Ishikawa (cell line): ENCODE measurements at regions not wholly inside any gene's neighbourhood (a gene's known extent, or its start where the extent isn't known, plus 50 kb on each side); places are given as distances from the start of the nearest gene placed in this dataset.

ENCODE experiments used
- CEBPB ChIP-seq: IDR thresholded peaks from 2 replicates; pipeline ENCODE4 v1.6.1; 2012
- CREB1 ChIP-seq: IDR thresholded peaks from 2 replicates; pipeline ENCODE4 v1.6.1; 2012; ENCODE audit warnings: low read depth
- EGR1 ChIP-seq: IDR thresholded peaks from 2 replicates; pipeline ENCODE4 v1.6.1; 2012
- EP300 ChIP-seq: IDR thresholded peaks from 2 replicates; pipeline ENCODE4 v1.6.1; 2012; ENCODE audit warnings: borderline replicate concordance
- FOXM1 ChIP-seq: IDR thresholded peaks from 2 replicates; pipeline ENCODE4 v1.6.1; 2012; ENCODE audit warnings: low read depth, borderline replicate concordance
- NFIC ChIP-seq: IDR thresholded peaks from 2 replicates; pipeline ENCODE4 v1.6.1; 2012
- RAD21 ChIP-seq: IDR thresholded peaks from 2 replicates; pipeline ENCODE4 v1.6.1; 2012; ENCODE audit warnings: low read depth
- TAF1 ChIP-seq: IDR thresholded peaks from 2 replicates; pipeline ENCODE4 v1.6.1; 2012; ENCODE audit warnings: low read depth, mild to moderate bottlenecking
- TCF12 ChIP-seq: IDR thresholded peaks from 2 replicates; pipeline ENCODE4 v1.6.1; 2012; ENCODE audit warnings: low read depth
- TEAD4 ChIP-seq: IDR thresholded peaks from 2 replicates; pipeline ENCODE4 v1.6.1; 2012
- YY1 ChIP-seq: IDR thresholded peaks from 2 replicates; pipeline ENCODE4 v1.6.1; 2012; ENCODE audit warnings: low read depth
- ZBTB7A ChIP-seq: IDR thresholded peaks from 2 replicates; pipeline ENCODE4 v1.6.1; 2012; ENCODE audit warnings: low read depth
- TF ChIP-seq, protein P1 (sequence below): IDR thresholded peaks from 2 replicates; pipeline ENCODE4 v1.6.1; 2012; ENCODE audit warnings: low read depth, mild to moderate bottlenecking
- TF ChIP-seq, protein P2 (sequence below): IDR thresholded peaks from 2 replicates; pipeline ENCODE4 v1.6.1; 2012
- TF ChIP-seq, protein P3 (sequence below): IDR thresholded peaks from 2 replicates; pipeline ENCODE4 v1.6.1; 2012

DNA sequence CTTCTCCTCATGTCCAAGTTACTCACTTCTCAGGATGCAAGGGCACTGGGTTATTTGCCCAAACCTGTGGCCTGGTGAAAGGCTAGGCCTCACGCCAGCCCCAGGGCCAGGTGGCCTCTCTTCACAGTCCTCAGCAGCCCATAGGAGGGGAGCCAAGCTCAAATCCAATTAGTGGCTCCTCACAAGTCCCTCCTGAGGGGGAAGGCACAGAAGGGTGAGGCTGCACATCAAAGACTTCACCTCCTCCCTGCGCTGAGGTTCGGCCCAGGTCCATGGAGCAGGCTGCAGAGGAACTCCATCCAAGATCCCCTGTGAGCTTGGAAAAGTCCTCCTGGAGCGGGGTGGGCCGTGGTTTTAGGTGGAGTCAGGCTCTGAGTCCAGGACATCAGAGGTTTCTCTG, 320.0 kb downstream of the FOXL1 start:
- TF ChIP-seq TCF12 (no peak), CREB1 (no peak), RAD21 (no peak), ZBTB7A (no peak), YY1 (no peak), EP300 (no peak), CEBPB (no peak), TEAD4 (no peak), TAF1 (no peak), EGR1 (no peak), NFIC (no peak), FOXM1 (no peak)
- TF ChIP-seq, protein P1, sequence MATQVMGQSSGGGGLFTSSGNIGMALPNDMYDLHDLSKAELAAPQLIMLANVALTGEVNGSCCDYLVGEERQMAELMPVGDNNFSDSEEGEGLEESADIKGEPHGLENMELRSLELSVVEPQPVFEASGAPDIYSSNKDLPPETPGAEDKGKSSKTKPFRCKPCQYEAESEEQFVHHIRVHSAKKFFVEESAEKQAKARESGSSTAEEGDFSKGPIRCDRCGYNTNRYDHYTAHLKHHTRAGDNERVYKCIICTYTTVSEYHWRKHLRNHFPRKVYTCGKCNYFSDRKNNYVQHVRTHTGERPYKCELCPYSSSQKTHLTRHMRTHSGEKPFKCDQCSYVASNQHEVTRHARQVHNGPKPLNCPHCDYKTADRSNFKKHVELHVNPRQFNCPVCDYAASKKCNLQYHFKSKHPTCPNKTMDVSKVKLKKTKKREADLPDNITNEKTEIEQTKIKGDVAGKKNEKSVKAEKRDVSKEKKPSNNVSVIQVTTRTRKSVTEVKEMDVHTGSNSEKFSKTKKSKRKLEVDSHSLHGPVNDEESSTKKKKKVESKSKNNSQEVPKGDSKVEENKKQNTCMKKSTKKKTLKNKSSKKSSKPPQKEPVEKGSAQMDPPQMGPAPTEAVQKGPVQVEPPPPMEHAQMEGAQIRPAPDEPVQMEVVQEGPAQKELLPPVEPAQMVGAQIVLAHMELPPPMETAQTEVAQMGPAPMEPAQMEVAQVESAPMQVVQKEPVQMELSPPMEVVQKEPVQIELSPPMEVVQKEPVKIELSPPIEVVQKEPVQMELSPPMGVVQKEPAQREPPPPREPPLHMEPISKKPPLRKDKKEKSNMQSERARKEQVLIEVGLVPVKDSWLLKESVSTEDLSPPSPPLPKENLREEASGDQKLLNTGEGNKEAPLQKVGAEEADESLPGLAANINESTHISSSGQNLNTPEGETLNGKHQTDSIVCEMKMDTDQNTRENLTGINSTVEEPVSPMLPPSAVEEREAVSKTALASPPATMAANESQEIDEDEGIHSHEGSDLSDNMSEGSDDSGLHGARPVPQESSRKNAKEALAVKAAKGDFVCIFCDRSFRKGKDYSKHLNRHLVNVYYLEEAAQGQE = no peak
- TF ChIP-seq, protein P2, sequence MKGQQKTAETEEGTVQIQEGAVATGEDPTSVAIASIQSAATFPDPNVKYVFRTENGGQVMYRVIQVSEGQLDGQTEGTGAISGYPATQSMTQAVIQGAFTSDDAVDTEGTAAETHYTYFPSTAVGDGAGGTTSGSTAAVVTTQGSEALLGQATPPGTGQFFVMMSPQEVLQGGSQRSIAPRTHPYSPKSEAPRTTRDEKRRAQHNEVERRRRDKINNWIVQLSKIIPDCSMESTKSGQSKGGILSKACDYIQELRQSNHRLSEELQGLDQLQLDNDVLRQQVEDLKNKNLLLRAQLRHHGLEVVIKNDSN = no peak
- TF ChIP-seq, protein P3, sequence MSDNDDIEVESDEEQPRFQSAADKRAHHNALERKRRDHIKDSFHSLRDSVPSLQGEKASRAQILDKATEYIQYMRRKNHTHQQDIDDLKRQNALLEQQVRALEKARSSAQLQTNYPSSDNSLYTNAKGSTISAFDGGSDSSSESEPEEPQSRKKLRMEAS = no peak

DNA sequence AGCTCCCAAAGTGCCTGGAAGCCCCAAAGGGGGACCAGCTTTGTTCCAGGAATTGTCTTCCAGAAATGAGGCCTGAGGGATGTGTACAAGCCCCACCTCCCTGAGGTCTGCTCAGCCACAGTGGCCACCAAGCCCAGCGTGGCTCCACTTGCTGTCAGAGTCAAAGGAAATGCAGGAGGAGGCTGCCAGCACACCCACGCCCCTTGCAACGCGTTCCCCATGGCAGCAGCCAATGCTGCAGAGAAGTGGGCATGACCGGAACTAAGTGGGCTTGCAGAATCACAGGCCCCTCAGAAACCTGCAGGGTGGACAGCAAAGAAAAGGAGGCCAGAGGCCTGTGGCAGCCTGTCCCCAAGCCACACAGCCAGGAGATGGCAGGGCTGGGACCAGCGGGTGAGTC, 320.8 kb downstream of the FOXL1 start:
- TF ChIP-seq ZBTB7A (no peak), TCF12 (no peak), FOXM1 (no peak)
- TF ChIP-seq, protein P3 = no peak

DNA sequence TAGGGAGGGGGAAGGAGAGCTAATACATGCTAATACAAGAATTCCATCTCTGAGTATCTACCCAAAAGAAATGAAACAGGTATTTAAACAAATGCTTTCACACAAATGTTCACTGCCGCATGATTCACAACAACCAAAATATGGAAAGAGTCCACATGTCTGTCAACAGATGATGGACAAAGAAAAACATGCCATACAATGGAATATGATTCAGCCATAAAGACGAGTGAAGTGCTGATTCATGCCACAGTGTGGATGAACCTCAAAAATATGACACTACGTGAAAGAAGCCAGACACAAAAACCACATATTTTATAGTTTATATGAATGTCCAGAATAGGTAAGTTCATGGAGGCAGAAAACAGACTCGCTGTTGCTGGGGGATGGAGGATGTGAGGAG, 321.4 kb downstream of the FOXL1 start:
- TF ChIP-seq EGR1 (no peak), CREB1 (no peak), ZBTB7A (no peak), TAF1 (no peak), NFIC (no peak), FOXM1 (no peak), TEAD4 (no peak), YY1 (no peak), RAD21 (no peak), EP300 (no peak), CEBPB (no peak), TCF12 (no peak)
- TF ChIP-seq, protein P2 = no peak
- TF ChIP-seq, protein P1 = no peak

DNA sequence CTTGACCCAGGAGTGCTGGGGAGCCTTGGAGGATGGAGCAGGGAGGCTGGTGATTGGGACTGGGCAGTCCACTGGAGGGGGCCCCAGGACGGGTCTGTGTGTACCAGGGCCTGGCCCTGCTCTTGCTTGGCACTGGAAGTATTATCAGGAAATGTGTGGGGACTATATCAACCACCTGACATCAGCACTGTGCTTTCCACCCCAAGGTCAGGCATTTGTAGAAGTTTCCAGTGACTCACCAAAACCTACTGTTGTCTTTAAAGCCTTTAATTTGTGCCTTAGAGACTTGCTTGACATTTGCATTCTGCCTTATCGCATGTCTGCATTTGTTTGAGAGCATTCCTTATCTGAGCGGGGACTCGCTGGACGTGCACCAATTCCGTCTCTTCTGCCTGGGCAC, 323.1 kb downstream of the FOXL1 start:
- TF ChIP-seq EP300 (no peak), CEBPB (no peak), TAF1 (no peak), ZBTB7A (no peak)

DNA sequence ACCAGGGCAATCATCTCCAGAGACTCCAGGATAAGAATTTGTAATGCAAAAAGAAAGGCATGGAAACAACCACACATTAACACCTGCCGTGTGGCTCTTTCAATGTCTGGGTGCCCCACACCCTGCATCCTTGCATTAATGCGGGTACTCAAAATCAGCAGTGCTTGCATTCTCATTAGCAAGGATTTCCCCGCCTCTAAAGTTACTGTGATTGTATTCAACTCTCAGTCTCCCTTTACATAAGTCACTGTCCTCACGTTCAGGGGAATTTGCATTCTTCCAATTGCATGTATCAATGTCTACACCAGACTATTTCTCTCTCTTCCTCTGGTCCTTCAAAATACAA, 324.3 kb downstream of the FOXL1 start:
- TF ChIP-seq, protein P2 = no peak
- no peak for TF ChIP-seq NFIC
- no peak for TF ChIP-seq TEAD4
- no peak for TF ChIP-seq ZBTB7A
- TF ChIP-seq, protein P1 = no peak
- TF ChIP-seq EGR1 = no peak
- no peak for TF ChIP-seq YY1
- TF ChIP-seq, protein P3 = no peak
- no peak for TF ChIP-seq FOXM1
- TF ChIP-seq TAF1 = no peak
